Iris pigment epithelial cell (primary cell): ENCODE measurements at regions not wholly inside any gene's neighbourhood (a gene's known extent, or its start where the extent isn't known, plus 50 kb on each side); places are given as distances from the start of the nearest gene placed in this dataset.
"Not testable (repeated sequence)": the region's sequence is repeated elsewhere in the genome, so short reads cannot be mapped to it uniquely, and the experiment has no call there.

Experiments used
- DNase-seq: peaks from one replicate; pipeline ENCODE4 v3.0.0-alpha.2; 2011; ENCODE audit warnings: low read depth

DNA sequence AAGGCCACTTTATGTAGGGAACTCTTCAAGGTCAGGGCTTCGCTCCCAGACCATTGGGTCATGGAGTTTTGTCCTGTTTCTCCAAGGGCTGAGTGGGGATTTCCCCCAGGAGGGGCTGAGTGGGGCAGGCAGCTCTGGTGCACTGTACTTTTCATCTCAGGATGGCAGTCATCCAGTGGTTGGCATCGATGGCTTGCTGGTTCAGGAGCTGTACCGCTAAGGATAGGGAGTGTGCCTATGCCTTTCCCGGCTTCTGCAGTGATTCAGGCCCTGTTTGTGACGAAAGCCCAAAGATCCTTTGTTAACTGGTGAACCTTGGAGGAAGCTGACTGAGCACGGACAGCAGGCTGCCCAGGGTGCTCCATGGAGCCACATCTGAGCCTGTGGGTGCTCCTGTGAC lies 100.1 kb upstream of the GADD45A start:
- DNase-seq, result no peak

- DNase-seq, result peak; percentile 38
Measured at GRCh38 chr1:67586596-67586995, 98.4 kb upstream of the GADD45A start.

DNA sequence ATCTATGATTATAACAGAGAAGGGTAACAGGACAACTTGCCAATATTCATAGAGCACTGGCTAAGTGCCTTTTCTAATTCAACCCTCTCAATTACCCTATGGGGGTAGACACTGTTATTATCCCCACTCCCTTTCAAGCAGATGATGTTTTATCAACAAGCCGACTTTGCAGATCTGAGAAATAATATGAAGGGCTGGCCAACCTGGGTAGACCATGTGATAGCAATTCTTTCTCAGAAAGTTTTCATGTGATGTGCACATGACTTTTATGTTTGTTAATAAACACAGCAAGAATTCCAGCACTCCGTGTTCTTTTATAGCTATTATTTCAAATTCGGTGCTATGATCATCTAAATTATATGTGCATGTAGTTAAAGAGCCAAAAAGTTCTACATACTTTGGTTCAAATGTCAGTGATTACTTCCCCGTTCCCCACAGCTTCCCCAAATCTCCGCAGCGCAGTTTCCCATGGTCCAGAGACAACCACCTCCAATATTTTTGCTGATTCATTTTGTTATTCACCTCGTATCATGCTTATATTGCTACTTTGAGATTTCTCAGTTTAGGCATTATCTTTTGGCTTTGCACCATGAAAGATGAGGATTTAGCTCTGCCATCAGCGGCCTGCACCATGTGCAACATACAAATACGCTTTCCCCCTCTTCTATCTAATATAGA lies 96.7 kb upstream of the GADD45A start:
- no peak for DNase-seq

- DNase-seq, result no peak
Measured at GRCh38 chr1:67589519-67590233, 95.3 kb upstream of the GADD45A start.

DNA sequence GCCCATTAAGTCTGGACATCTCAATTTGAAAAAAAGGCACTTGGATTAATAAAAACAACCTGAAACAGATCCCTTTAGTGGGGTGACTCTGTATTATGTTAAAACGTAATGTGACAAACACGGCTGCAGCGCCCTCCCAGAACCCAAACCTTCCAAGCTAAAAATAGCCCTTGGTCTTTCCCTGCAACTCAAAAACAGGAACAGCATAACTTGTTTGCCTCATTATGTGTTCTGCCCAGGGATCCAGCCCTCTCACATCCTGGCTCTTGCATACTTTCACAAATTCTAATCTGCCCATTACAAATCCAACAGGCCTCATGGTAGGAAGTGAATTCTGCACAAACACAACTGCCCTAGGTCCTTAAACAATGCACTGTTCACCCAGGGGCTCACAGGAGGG lies 94.7 kb upstream of the GADD45A start:
- peak; percentile 34 for DNase-seq

DNA sequence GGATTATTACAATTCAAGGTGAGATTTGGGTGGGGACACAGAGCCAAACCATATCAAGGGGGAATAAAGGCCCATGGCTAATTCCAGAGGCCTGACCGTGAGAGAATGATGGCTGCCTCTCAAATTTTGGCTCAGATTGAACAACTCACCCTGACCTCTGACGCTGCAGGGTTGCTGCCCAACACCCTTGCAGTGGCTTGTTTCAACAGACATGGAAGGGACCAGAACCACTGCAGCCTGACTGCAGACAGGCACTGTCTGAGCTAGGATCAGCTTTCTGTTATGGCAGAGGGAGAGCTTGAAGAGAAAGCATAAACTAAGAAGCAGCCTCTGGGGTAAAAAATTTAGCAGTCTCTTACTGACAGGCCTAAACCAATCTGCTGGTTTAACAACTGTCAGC lies 90.2 kb upstream of the GADD45A start:
- no peak for DNase-seq

- no peak for DNase-seq
Measured at GRCh38 chr1:67596674-67597073, 88.3 kb upstream of the GADD45A start.

GRCh38 chr1:67597336-67597735 lies 87.7 kb upstream of the GADD45A start:
- peak; percentile 54 for DNase-seq

DNA sequence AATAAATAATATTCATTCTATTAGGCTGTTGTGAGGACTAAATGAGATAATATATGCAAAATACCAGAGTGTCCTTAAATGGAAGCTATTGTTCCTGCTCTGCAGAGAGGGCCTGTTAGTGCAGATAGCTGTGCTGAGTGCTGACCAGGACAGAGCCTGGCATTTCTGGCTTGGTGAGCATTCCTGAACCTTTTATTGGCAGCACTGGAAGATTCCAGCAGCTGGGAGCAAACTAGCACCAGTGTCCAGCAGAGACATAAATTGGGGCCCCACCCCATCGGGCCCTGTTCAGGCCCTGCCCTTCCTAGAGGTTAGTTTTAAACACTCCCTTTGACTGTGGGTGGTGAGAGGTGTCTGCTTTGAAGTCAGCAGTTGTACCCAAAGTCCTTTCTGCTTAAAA lies 85.9 kb upstream of the GADD45A start:
- DNase-seq, result no peak

DNA sequence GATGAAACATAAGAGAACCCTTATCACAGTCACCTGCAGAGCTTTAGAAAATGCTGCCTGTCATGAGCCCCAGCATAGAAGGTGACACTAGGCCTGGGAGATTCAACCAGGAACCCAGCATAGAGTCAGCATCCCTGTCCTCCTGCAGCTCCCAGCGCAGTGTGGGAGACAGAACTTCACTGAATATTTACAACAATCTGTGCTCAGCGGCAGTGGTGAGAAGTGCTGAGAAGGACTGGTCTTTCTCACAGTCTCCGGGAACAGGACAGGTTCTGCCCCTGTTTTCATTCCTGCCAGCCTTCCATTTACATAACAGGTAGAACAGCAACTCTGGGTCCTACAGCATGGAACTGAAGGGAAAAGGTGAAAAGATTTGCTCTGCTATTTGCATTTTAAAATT lies 83.5 kb upstream of the GADD45A start:
- DNase-seq, result no peak

DNA sequence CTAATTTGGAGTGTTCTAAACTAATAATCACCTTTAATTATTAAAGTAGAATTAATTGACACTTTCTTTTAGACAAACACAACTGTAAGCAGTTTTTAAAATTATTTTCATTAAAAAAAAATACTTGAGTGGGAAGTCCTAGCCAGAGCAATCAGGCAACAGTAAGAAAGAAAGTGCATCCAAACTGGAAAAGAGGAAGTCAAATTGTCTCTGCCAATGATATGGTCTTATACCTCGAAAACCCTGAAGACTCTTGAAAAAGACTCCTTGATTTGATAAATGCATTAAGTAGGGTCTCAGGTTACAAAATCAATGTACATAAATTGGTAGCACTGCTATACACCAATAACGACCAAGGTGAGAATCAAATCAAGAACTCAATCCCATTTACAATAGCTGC lies 83.0 kb upstream of the GADD45A start:
- no peak for DNase-seq

DNA sequence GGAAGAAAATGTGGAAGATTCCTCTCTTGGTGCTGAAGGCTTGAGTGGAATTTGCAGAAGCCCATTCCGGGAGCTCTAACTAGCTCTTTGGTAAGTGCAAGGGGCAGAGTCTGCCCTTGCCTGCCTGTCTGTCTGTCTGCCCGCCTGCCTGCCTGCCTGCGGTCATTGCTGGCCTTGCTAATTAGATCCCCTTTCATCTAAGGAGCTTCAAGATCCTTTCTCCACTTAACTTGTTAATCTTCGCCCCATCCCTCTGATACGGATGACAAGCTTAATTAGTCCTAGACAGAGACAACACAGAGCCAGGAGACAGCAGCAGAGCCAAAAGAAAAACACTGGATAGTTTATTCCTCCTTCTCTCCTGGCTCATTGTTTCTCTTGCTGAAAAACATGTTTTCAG lies 80.2 kb upstream of the GADD45A start:
- DNase-seq, result no peak

DNA sequence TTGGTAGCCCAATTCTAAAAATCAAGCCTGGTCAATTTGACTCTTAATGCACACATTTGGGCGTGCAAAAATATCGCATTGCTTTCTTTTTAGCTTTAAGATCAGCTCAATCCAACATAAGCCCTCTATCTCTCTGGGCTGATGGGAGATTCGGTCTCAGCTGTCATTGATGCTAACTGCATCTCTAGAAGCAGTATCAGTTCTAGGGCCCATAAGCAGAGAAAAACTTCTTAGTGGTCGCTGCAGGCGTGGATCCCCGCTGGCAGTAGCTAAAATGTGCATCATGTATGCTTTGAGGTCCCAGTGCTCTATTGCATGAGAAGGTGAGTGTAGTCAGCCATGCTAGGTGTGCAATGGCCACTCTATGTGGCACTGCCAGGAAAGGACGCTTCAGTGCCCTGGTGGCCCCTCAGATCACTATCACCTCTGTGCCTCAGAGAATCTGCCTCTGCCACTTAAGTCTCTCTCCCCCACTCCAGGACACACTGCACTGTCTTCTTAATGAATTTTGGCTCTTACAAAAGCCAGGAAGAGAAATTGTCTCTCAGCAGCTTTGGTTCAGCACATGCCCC lies 79.7 kb upstream of the GADD45A start:
- no peak for DNase-seq

GRCh38 chr1:67607286-67607685 lies 77.7 kb upstream of the GADD45A start:
- DNase-seq, result no peak

- no peak for DNase-seq
Measured at GRCh38 chr1:67607699-67608098, 77.3 kb upstream of the GADD45A start.

DNA sequence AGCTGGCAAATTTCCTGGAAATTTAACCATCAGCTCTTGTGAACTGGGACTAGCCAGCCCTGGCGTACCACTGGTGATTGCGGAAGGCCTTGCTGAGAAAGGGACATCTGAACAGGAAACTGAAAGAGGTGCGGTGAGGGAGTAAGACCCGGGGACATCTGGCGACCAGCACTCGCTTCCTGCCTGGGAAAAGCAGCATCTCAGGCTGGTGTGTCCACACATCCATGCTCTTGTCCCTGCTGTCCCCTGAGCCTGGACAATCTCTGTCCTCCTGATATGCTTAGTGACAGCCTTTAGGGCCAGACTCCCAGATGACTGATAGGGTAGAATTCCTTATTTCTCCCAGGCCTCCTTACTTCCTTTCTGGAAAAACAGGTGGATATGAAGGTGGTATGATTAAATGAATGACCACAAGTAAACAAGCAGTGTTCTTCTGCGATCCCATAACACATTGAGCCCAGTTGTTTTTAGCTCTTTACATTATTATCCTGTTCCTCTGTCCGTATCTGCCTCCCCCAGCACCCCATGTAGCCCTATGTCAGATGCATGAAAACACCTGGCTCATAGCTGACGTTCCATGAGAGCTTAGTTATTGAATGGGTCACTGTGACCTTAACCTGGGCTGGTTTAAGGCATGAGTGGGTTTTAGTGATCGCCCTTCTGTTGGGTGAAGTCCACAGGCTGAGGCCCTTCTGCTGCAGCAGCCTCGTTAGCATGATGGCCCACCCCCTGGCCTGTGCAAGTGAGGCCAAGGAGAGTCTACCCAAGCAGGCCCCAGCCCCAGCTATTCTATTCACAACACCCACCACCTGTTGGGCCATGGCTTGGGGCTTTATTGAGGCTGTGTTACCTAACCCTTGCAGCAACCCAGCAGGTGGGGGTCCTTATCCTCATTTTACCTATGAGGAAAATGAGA lies 76.1 kb upstream of the GADD45A start:
- peak; percentile 21 for DNase-seq

GRCh38 chr1:67609577-67610341 lies 75.2 kb upstream of the GADD45A start:
- no peak for DNase-seq

- no peak for DNase-seq
Measured at GRCh38 chr1:67610450-67610849, 74.6 kb upstream of the GADD45A start.

- no peak for DNase-seq
Measured at GRCh38 chr1:67611846-67612245, 73.2 kb upstream of the GADD45A start.

DNA sequence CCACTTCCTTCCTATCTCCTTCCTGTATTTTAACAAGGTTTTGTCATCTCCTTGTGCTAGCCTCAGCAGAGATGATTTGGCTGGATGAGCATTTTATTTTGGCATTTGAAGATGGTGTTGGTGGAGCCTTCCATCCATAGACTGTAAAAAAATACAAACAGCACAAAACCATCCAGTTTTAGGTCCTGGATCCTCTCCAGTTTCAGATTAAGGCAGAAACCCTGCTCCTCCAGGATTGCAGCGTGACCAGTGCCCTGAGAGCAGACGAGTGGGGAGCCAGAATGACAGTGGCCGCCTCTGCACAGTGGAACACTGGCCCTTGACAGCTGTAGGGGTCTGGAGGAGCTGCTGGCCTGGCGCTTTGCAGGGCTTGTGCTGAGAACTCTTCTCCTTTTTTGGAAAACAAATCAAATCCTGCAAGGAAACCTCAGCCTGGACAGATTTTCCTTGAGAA lies 72.2 kb upstream of the GADD45A start:
- no peak for DNase-seq

- DNase-seq, result not testable (repeated sequence)
Measured at GRCh38 chr1:67613479-67613878, 71.5 kb upstream of the GADD45A start.

DNA sequence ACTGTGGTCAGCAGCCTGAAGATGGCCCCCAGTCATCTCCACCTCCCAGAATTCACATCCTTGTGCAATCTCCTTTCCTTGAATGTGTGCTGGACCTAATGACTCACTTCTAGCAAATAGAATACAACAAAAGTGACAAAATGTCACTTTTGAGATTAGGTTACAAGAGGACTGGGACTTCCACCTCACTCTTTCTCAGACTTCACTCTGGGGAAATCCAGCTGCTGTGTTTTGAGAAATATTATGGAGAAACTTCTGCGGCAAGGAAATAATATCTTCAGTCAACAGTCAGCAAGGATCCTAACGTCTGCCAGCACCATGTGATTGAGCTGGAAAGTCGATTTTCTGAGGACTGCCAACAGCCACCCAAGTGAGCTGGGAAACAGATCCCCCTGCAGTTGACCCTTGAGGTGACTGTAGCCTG lies 70.5 kb upstream of the GADD45A start:
- peak; percentile 76 for DNase-seq
